Brain microvascular endothelial cell (primary cell): ENCODE measurements at regions not wholly inside any gene's neighbourhood (a gene's known extent, or its start where the extent isn't known, plus 50 kb on each side); places are given as distances from the start of the nearest gene placed in this dataset.

Source experiments
- DNase-seq: peaks from one replicate; pipeline ENCODE4 v3.0.0-alpha.2; 2020
- H3K27ac ChIP-seq: fragments of 250-450 bp; sonication (Bioruptor Pico); 2 replicates; pipeline ENCODE4 v1.5.1; 2020; ENCODE audit warnings: mild to moderate bottlenecking, moderate library complexity
- H3K27me3 ChIP-seq: fragments of 250-450 bp; sonication (Bioruptor Pico); replicated peaks from 2 replicates; pipeline ENCODE4 v1.5.1; 2020; ENCODE audit warnings: mild to moderate bottlenecking
- H3K36me3 ChIP-seq: fragments of 250-450 bp; sonication (Bioruptor Pico); replicated peaks from 2 replicates; pipeline ENCODE4 v1.5.1; 2020; ENCODE audit warnings: mild to moderate bottlenecking
- H3K4me3 ChIP-seq: 2 replicates; pipeline ENCODE4 v1.5.1; 2011; ENCODE audit warnings: low read depth, mild to moderate bottlenecking, control low read depth, low read length, moderate library complexity
- in situ Hi-C: cut with HindIII; loops from 2 replicates; pipeline ENCODE4 v1.10.0; 2017; ENCODE audit warnings: low sequenced_read_pairs, low pct_ligation_motif_present
- TF ChIP-seq, protein P1 (sequence below): IDR thresholded peaks from 2 replicates; pipeline ENCODE4 v1.5.1; 2011; ENCODE audit warnings: low read depth, mild to moderate bottlenecking, moderate library complexity, low read length, control low read depth, inconsistent platforms; ENCODE audit errors: missing control alignments

DNA sequence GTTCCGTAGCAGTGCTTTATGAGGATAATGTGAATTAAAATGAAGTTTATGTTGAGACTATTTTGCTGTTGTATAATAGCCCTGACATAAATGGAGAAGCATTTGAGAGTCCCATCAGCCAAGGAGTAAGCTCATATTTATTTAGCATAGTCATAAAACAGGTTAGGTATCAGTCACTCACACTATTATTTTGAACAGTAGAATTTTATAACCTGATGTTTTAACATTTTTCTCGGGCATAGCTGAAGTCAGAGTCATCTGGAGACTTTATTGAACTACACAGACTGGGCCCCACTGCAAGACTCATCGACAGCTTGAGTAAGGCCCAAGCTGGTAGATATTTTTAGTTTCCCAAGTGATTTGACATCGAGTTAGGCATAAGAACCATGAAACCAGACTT lies 620.3 kb upstream of the WWC1 start:
- H3K27ac ChIP-seq: no peak overlapping the region
- in situ Hi-C loops: no loop called here
- no peaks in the 10 kb centered on the region for H3K36me3 ChIP-seq
- TF ChIP-seq, protein P1, sequence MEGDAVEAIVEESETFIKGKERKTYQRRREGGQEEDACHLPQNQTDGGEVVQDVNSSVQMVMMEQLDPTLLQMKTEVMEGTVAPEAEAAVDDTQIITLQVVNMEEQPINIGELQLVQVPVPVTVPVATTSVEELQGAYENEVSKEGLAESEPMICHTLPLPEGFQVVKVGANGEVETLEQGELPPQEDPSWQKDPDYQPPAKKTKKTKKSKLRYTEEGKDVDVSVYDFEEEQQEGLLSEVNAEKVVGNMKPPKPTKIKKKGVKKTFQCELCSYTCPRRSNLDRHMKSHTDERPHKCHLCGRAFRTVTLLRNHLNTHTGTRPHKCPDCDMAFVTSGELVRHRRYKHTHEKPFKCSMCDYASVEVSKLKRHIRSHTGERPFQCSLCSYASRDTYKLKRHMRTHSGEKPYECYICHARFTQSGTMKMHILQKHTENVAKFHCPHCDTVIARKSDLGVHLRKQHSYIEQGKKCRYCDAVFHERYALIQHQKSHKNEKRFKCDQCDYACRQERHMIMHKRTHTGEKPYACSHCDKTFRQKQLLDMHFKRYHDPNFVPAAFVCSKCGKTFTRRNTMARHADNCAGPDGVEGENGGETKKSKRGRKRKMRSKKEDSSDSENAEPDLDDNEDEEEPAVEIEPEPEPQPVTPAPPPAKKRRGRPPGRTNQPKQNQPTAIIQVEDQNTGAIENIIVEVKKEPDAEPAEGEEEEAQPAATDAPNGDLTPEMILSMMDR: no peak
- DNase-seq: no peak
- H3K27me3 ChIP-seq: no peaks in the 10 kb centered on the region
- H3K4me3 ChIP-seq: no peak overlapping the region

DNA sequence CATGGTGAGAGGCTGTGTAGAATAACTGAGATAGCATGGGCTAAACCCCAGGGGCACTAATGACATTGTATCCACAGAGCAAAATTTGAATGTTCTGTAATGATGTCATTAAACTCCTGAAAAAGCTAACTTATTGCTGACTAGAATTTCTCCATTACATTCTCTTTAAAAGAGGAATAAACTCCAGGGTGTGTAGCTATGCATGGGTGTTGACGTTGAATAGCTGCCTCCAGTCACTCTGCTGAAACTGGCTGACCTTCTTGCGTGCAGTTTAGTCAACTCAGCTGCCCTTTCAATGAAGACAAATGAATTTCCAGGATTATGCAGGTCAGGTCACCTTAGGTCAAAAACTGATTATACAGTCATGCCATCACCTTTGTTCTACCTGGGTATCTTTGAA lies 617.5 kb upstream of the WWC1 start:
- H3K27me3 ChIP-seq: no peaks in the 10 kb centered on the region
- no peaks in the 10 kb centered on the region for H3K36me3 ChIP-seq
- in situ Hi-C loops: no loop called here
- no peak overlapping the region for H3K27ac ChIP-seq
- TF ChIP-seq, protein P1: no peak
- no peak for DNase-seq
- no peak overlapping the region for H3K4me3 ChIP-seq

DNA sequence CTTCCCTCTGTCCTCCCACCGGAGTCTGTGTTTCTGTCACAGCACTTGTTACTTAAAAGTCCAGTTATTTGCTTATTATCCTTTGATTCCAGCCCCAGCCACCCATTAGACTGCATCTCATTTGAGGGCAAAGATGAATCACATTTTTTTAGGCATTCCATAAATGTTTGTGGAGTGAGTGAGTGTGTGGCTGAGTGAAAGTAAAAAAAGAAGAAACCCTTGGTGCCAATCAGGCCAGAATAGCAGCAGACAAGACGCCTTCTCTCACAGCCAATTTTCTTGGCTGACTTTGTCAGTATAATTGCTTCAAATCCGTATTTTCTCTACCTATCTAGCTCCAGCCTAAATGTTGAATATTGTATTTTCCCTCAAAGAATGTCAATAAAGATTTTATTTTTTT lies 613.0 kb upstream of the WWC1 start:
- no peaks in the 10 kb centered on the region for H3K27me3 ChIP-seq
- TF ChIP-seq, protein P1: no peak
- in situ Hi-C loops: no loop called here
- H3K36me3 ChIP-seq: no peaks in the 10 kb centered on the region
- no peak overlapping the region for H3K27ac ChIP-seq
- H3K4me3 ChIP-seq: no peak overlapping the region
- no peak for DNase-seq

DNA sequence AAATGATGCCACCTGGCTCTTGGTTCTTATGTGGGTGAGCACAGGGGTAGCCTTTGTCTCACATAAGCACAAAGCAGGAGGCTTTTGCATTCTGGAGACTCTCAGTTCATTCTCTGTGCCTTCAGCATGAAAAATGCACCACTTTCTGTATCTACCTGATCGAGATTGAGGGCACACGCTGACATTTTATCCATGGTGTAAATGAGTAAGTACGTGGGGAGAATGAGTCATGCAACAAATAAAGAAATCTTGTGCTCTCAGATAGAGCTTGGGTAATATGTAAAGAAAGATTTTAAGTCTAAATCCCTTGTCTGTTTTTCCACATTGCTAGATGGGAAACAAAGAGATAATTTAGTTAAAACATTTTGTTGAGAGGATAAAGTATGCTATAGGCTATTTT lies 607.2 kb upstream of the WWC1 start:
- no peak for DNase-seq
- in situ Hi-C loops: no loop called here
- TF ChIP-seq, protein P1: no peak
- Histone ChIP-seq H3K36me3 (no peaks in the 10 kb centered on the region), H3K27me3 (no peaks in the 10 kb centered on the region), H3K27ac (no peak overlapping the region), H3K4me3 (no peak overlapping the region)

DNA sequence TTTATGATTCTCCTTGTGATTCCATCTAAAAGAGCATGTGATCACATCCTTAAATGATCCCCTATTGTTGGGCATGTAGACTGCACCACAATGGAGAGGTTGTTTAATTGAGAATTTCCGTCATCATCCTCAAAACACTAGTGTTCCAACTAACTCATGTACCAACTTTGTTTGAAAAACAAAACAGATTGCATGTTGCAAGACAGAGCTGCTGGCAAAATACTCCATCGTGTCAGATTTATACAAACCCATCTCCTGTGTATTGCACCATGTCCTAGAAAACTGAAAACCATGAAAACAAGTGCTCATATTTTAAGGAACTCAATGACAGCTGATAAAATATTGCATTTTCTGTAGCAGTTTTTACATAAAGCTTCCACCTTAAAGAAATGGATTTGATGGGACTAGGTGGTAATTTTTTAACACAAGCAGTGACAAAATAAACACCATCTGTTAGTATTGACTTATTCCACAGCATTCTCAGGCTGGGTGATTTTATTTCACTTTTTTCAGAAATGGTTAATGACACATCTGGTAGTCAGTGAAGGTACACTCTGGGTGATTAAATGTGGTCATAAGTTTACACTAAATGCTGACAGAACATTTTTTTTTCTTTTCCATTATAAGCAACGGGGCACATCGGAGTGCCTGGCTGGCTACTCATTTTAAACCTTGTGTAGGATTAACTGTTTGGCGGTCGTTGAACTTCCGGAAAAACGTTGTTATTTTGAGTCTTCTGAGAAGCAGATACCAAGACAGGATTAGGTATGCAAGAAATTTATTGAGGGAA lies 602.9 kb upstream of the WWC1 start:
- no peak overlapping the region for H3K27ac ChIP-seq
- in situ Hi-C loops: no loop called here
- H3K4me3 ChIP-seq: no peak overlapping the region
- no peak for DNase-seq
- no peaks in the 10 kb centered on the region for H3K36me3 ChIP-seq
- no peaks in the 10 kb centered on the region for H3K27me3 ChIP-seq
- TF ChIP-seq, protein P1: no peak
